Kidney glomerular epithelial cell (primary cell): ENCODE measurements at regions not wholly inside any gene's neighbourhood (a gene's known extent, or its start where the extent isn't known, plus 50 kb on each side); places are given as distances from the start of the nearest gene placed in this dataset.
A peak's percentile ranks its signal among the peaks of the same experiment; 100 is the strongest.
"Not testable (repeated sequence)": the region's sequence is repeated elsewhere in the genome, so short reads cannot be mapped to it uniquely, and the experiment has no call there.

Experiments
- DNase-seq: peaks from one replicate; lab custom pipeline; 2025; lab: John Stamatoyannopoulos, UW

GRCh38 chr6:150456466-150456865, 87.7 kb downstream of the IYD start:
- no peak for DNase-seq

- DNase-seq = no peak
These were observed 88.3 kb downstream of the IYD start for GRCh38 chr6:150456902-150457643.

- DNase-seq = no peak
These were observed 89.8 kb downstream of the IYD start for GRCh38 chr6:150458579-150458978.

GRCh38 chr6:150463852-150464251, 95.0 kb downstream of the IYD start:
- no peak for DNase-seq

DNA sequence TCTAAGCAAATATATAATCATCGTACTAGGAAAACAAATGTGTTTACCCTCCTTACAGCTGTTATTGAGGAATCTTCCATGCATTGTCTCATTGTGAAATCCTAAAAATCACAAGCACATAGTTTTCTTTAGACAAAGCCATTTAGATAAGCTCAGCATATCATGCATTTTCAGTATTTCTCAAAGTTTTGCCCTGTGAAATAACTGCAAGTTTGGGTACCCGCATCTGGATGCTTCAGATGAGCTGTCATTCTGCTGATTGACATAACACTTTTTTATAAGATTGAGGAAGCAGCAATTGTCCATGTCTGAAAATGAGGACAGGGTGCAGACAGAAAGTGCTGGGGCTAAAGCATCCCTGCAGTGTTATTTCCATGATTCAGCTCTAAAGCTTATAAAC, 96.2 kb downstream of the IYD start:
- no peak for DNase-seq

GRCh38 chr6:150465610-150466009, 96.8 kb downstream of the IYD start:
- DNase-seq = no peak

DNA sequence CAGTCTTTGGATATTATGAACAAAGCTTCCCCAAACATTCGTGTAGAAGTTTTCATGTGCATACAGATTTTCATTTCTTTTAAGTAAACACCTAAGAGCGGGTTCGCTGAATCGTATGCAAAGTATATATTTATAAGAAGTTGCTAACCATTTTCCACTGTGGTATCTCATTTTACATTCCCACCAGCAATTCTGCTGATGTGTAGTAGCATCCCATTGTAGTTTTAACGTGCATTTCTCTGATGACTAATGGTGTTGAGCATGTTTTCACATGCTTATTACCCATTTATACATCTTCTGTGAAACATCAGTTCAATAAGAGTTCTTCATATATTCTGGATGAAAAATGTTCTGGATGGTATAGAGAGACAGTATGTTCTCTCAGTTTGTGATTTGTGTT, 97.4 kb downstream of the IYD start:
- DNase-seq = no peak

GRCh38 chr6:150470131-150470530, 101.3 kb downstream of the IYD start:
- DNase-seq = no peak

DNA sequence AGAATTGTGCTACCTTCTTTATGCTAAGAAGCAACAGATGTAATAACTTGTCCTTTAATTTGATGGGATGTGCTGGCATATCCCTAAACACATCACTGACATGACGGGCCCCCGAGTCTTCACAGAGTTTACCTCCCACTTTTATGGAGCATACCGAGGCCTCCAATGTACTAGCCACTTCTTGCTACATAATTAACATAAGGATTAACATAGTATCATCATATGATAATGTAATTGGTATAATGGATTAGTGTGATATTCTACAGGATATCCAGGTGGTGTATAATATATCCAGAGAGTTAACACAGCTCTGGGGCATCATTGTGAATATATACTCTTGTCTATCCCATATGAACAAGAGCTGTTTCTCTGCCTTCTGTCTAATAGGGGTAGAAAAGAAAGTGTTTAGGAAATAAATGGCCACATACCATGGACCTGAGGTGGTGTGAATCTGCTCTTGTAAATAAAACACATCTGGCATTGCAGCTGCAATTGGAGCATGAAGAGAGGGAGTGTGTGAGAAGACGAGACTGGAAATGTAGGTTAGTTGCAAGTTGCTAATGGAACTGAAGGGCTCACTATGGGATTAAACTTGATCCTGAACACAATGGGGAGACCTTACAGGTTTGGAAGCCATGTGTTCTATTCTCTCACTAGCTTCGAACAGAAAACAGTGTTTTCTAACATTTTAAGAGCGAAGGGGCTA, 102.3 kb downstream of the IYD start:
- DNase-seq = no peak

GRCh38 chr6:150478656-150479545, 110.1 kb downstream of the IYD start:
- no peak for DNase-seq

DNA sequence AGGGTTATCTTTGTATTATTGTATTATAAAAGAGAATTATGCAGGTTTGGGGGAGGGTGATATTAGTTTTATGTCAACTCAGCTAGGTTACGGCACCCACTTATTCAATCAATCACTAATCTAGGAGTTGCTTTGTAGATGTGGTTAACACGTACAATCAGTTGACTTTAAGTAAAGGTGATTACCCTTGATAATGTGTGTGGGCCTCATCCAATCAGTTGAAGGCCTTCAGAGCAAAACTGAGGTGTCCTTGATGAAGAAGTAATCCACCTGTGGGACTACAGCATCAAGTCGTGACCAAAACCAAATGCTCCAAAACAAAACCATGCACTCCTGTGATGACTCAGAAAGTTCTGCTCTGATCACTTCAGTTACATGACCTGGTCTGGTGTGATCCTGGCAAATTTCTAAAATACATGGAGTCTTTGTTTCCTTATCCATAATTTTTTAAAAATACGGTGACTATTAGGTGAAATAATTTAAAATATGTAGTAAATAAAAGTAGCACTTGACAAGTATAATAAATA, 114.1 kb downstream of the IYD start:
- no peak for DNase-seq

DNA sequence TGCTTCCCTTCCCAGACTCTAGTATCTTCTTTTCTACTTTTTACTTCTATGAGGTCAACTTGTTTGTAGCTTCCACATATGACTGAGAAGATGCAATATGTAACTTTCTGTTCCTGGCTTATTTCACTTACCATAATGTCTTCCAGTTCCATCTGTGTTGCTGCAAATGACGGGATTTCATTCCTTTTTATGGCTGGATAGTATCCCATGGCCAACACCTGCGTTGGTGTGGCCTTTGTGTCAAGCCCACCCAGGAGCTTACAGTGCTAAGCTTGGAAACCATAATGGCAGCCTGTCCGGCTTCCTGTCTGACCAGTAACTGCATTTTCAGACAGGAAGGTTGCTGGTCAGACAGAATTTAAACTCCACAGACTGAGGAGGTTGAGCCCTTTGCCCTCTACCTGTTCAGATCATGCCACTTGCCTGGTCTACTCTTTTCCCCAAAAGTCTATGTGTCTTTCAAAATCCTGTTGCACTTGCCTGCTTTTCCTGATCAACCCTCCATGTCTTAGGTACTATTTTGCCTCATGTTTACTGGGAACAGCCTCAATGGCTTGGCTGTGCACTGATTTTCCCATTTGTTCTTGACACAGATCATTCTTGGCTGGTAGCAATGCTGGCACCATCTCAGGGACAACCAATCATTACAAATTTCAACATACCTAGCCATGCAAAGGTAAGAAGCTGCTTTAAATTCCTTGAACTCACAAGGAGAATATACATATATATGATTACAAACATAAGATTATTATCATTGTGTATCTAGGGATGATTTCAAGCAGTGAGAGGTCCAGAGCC, 114.3 kb upstream of the PLEKHG1 start:
- no peak for DNase-seq

DNA sequence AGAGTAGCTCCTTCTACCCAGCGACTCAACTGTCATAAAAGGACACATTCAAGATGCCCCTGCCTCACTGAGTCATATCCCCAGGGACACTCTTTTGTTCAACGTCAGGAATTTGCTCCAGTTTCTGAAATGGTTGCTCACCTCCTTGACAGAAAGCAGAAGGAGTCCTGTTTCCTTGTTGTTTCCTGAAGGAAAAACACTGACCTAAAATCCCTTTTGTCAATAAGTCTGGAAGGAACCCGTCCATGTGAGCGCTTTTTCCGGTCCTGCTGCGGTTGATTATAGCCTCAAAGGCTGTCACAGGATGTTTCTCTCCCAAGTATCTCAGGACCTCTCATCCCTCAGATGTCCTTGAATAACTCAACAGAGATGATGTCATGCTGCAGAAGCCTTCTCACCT, 113.6 kb upstream of the PLEKHG1 start:
- no peak for DNase-seq

DNA sequence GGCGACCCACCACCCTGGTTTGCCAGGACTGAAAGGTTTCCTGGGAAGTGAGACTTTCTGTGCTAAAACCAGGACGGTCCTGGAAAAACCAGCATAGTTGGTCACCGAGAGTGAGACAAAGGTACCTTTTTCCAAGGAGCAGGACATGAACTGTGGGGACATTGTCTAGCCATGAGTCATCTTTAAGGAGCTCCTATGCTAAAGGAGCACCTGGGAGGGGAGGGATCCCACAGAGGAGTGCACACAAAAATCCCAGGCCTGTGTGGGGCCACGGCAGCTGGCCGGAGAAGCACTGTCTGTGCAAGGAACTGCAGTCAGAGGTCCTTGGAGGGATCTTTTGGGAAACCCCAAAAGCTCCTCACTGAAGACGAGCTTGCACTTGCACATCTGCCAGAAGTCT, 109.1 kb upstream of the PLEKHG1 start:
- no peak for DNase-seq

- DNase-seq = peak; percentile 92
These were observed 108.4 kb upstream of the PLEKHG1 start for GRCh38 chr6:150491131-150491810.

DNA sequence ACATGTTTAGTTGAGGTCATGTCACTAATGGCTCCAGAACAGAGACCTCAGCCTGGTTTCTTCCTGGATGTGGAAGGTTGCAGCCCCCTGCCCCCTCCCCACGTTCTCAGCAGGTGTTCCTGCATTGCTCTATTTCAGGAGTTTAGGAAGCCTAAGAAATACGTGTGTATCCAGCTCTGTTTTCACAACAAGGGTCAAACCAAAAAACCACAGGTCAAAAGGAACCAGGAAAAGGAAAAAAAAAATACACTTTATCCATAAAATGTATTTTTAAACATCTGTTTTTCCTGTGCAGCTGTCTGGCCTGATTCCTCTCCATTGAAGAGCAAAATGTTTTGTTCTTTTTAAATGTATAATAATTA, 107.9 kb upstream of the PLEKHG1 start:
- peak; percentile 28 for DNase-seq

DNA sequence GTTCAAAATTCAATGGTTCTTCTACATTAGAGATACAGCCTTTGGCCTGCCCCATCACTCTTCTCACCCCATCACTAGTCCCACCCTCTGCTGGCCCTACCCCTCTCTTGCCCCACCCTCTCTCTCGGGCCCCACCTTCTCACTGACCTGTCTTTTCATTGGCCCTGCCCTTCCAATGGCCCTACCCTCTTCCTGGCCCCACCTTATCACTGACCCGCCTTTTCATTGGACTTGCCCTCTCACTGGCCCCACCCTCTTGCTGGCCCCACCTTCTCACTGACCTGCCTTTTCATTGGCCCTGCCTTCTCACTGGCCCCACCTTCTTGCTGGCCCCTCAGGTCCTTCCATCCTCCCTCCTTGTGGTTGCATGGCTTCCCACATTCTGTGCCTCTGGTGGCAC, 107.2 kb upstream of the PLEKHG1 start:
- peak; percentile 92 for DNase-seq

GRCh38 chr6:150492941-150493340, 106.7 kb upstream of the PLEKHG1 start:
- DNase-seq = peak; percentile 94

GRCh38 chr6:150493552-150493951, 106.1 kb upstream of the PLEKHG1 start:
- not testable (repeated sequence) for DNase-seq

DNA sequence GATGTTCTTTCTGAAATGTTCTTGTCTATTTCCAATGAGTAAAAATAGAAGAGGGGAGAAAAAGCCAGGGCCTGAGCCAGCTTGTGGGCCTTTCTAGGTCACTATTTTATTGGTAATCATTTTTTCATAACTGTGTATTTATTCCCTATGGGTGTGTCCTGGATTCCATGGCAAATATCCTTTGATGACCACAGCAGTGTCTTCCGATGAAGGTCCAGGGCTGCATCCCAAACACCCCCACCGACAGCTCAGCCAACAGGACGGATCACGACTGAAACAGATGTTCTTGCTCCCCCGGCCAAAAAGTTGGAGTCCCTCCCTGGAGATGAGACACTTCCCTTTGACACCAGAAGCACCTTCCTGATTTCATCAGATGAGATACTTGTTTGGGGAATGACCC, 105.4 kb upstream of the PLEKHG1 start:
- DNase-seq = no peak

DNA sequence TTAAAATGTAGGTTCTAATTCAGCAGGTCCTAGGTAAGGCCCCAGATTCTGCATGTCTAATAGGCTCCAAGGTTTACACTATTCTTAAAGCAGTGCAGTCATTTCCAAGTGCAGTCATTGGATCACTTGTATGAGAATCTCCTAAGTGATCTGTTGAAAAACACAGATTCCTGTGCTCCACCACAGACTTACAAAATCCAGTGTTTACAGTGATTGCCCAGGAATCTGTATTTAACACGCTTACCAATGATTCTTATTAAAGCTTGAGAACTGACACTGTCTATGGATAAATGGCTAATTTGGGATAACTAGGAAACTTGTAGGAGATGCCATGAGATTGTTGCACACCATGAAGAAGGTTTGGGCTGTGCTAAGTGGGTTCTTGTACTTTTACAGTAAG, 104.6 kb upstream of the PLEKHG1 start:
- no peak for DNase-seq
